H9 (cell line): ENCODE measurements at regions not wholly inside any gene's neighbourhood (a gene's known extent, or its start where the extent isn't known, plus 50 kb on each side); places are given as distances from the start of the nearest gene placed in this dataset. TPM values are rescaled to one million over a fixed set of nuclear protein-coding genes. Genes with fewer than 3 reads are reported as not detected.

Experiments used
- DNase-seq: peaks from one replicate; pipeline ENCODE4 v3.0.0-alpha.2; 2017
- H2AFZ ChIP-seq: one replicate; pipeline ENCODE4 v1.6.1; 2013; ENCODE audit warnings: mild to moderate bottlenecking, low read length, control low read depth, moderate library complexity
- H2AK5ac ChIP-seq: 2 replicates; pipeline ENCODE4 v1.6.1; 2013; ENCODE audit warnings: low read length, control low read depth, mixed read lengths; ENCODE audit not compliant: insufficient read length
- H2BK120ac ChIP-seq: one replicate; pipeline ENCODE4 v1.6.1; 2013; ENCODE audit warnings: low read depth, mild to moderate bottlenecking, low read length, control low read depth, inconsistent platforms; ENCODE audit not compliant: poor library complexity, severe bottlenecking
- H2BK12ac ChIP-seq: 2 replicates; pipeline ENCODE4 v1.6.1; 2013; ENCODE audit warnings: low read length, control low read depth, mixed read lengths, low read depth; ENCODE audit not compliant: insufficient read length
- H2BK15ac ChIP-seq: 2 replicates; pipeline ENCODE4 v1.6.1; 2013; ENCODE audit warnings: low read depth, low read length, control low read depth
- H2BK20ac ChIP-seq: one replicate; pipeline ENCODE4 v1.6.1; 2013; ENCODE audit warnings: low read depth, mild to moderate bottlenecking, low read length, control low read depth, inconsistent platforms; ENCODE audit not compliant: poor library complexity, severe bottlenecking
- H2BK5ac ChIP-seq: 2 replicates; pipeline ENCODE4 v1.6.1; 2013; ENCODE audit warnings: low read length, control low read depth, mixed read lengths; ENCODE audit not compliant: insufficient read length
- H3K14ac ChIP-seq: 2 replicates; pipeline ENCODE4 v1.6.1; 2013; ENCODE audit warnings: low read length, control low read depth; ENCODE audit not compliant: insufficient read depth
- H3K18ac ChIP-seq: 2 replicates; pipeline ENCODE4 v1.6.1; 2013; ENCODE audit warnings: low read depth, mild to moderate bottlenecking, mixed read lengths, low read length, control low read depth; ENCODE audit not compliant: insufficient read length
- H3K23ac ChIP-seq: 2 replicates; pipeline ENCODE4 v1.6.1; 2013; ENCODE audit warnings: low read length, control low read depth, mixed read lengths, low read depth; ENCODE audit not compliant: insufficient read length
- H3K23me2 ChIP-seq: 2 replicates; pipeline ENCODE4 v1.6.1; 2013; ENCODE audit warnings: low read depth, mild to moderate bottlenecking, mixed read lengths, low read length, control low read depth; ENCODE audit not compliant: insufficient read length, poor library complexity, severe bottlenecking
- H3K27ac ChIP-seq: 2 replicates; pipeline ENCODE4 v1.5.1; 2013; ENCODE audit warnings: low read length, control low read depth, mixed read lengths, low read depth; ENCODE audit not compliant: insufficient read length
- H3K27me3 ChIP-seq: 2 replicates; pipeline ENCODE4 v1.6.1; 2013; ENCODE audit warnings: low read length, control low read depth, inconsistent platforms; ENCODE audit not compliant: insufficient read depth
- H3K4ac ChIP-seq: 2 replicates; pipeline ENCODE4 v1.6.1; 2013; ENCODE audit warnings: low read depth, mild to moderate bottlenecking, control low read depth, inconsistent platforms, low read length, moderate library complexity
- H3K4me1 ChIP-seq: 2 replicates; pipeline ENCODE4 v1.6.1; 2013; ENCODE audit warnings: low read length, control low read depth, inconsistent platforms; ENCODE audit not compliant: insufficient read depth
- H3K4me2 ChIP-seq: 2 replicates; pipeline ENCODE4 v1.6.1; 2013; ENCODE audit warnings: low read length, control low read depth, mixed read lengths; ENCODE audit not compliant: insufficient read length, insufficient read depth
- H3K56ac ChIP-seq: 2 replicates; pipeline ENCODE4 v1.6.1; 2013; ENCODE audit warnings: low read depth, mild to moderate bottlenecking, mixed read lengths, low read length, control low read depth; ENCODE audit not compliant: insufficient read length
- H3K79me1 ChIP-seq: 2 replicates; pipeline ENCODE4 v1.6.1; 2013; ENCODE audit warnings: low read depth, mild to moderate bottlenecking, moderate library complexity, low read length, control low read depth, inconsistent platforms; ENCODE audit not compliant: insufficient read depth, poor library complexity, severe bottlenecking
- H3K79me2 ChIP-seq: 2 replicates; pipeline ENCODE4 v1.6.1; 2013; ENCODE audit warnings: low read length, control low read depth, inconsistent platforms; ENCODE audit not compliant: insufficient read depth
- H3K9ac ChIP-seq: 2 replicates; pipeline ENCODE4 v1.6.1; 2013; ENCODE audit warnings: low read length, control low read depth, mixed read lengths; ENCODE audit not compliant: insufficient read length; ENCODE audit errors: extremely low read depth
- H3K9me3 ChIP-seq: one replicate; pipeline ENCODE4 v1.6.1; 2013; ENCODE audit warnings: low read depth, low read length, inconsistent platforms; ENCODE audit not compliant: control insufficient read depth
- H3T11ph ChIP-seq: one replicate; pipeline ENCODE4 v1.6.1; 2013; ENCODE audit warnings: mild to moderate bottlenecking, low read length, control low read depth, inconsistent platforms
- H4K20me1 ChIP-seq: one replicate; pipeline ENCODE4 v1.6.1; 2013; ENCODE audit not compliant: control insufficient read depth, insufficient read length, insufficient read depth
- H4K5ac ChIP-seq: 2 replicates; pipeline ENCODE4 v1.6.1; 2013; ENCODE audit warnings: low read depth, mild to moderate bottlenecking, mixed read lengths, low read length, control low read depth; ENCODE audit not compliant: insufficient read length
- H4K8ac ChIP-seq: replicated peaks from 2 replicates; pipeline ENCODE4 v1.6.1; 2013; ENCODE audit warnings: low read length, control low read depth, mixed read lengths, low read depth; ENCODE audit not compliant: insufficient read length
- H4K91ac ChIP-seq: 2 replicates; pipeline ENCODE4 v1.6.1; 2013; ENCODE audit warnings: low read depth, mild to moderate bottlenecking, moderate library complexity, mixed read lengths, low read length, control low read depth; ENCODE audit not compliant: insufficient read length
- H3K27ac Mint-ChIP-seq, 3 experiments: 2 replicates in 2 of 3; 3 replicates in 1 of 3; pipeline ENCODE4 v1.8.0; 2020 to 2021; ENCODE audit warnings: mixed read lengths in 3 of 3, mild to moderate bottlenecking in 1 of 3, moderate library complexity in 1 of 3
- H3K27me3 Mint-ChIP-seq: 2 replicates; pipeline ENCODE4 v1.8.0; 2021; ENCODE audit warnings: low read depth, mild to moderate bottlenecking, moderate library complexity, mixed read lengths
- H3K36me3 Mint-ChIP-seq, 3 experiments: 2 replicates in 2 of 3; 3 replicates in 1 of 3; pipeline ENCODE4 v1.8.0; 2020 to 2021; ENCODE audit warnings: low read depth in 3 of 3, mixed read lengths in 3 of 3; ENCODE audit not compliant: insufficient read depth in 1 of 3
- H3K4me1 Mint-ChIP-seq, 2 experiments: 2 replicates each; pipeline ENCODE4 v1.8.0; 2020; ENCODE audit warnings: mixed read lengths in 2 of 2
- H3K4me3 Mint-ChIP-seq, 2 experiments: 2 replicates in 1 of 2; 3 replicates in 1 of 2; pipeline ENCODE4 v1.8.0; 2020 to 2021; ENCODE audit warnings: mild to moderate bottlenecking in 2 of 2, mixed read lengths in 2 of 2, moderate library complexity in 1 of 2
- H3K9me3 Mint-ChIP-seq, 2 experiments: 2 replicates in 1 of 2; 3 replicates in 1 of 2; pipeline ENCODE4 v1.8.0; 2020; ENCODE audit warnings: mild to moderate bottlenecking in 2 of 2, mixed read lengths in 2 of 2, moderate library complexity in 1 of 2
- CTCF ChIP-seq: fragments of 200-600 bp; sonication (generic); conservative IDR thresholded peaks from 3 replicates; pipeline ENCODE4 v1.8.0; 2021; ENCODE audit warnings: antibody characterized with exemption, mild to moderate bottlenecking
- WGBS: extraction: QIAGEN DNeasy Blood & Tissue Kit; methylation state at CpG from one replicate; pipeline ENCODE4 v1.1.7; 2013; ENCODE audit warnings: missing lambda C conversion rate, low lambda C conversion rate, mixed read lengths; ENCODE audit not compliant: insufficient read length; ENCODE audit errors: extremely low coverage; 5-methylcytosine and 5-hydroxymethylcytosine counted together
- microRNA-seq: library from miRNA; unstranded; fragments of <30 nt; microRNA quantifications from one replicate; pipeline ENCODE4, GENCODE V29; 2020; ENCODE audit warnings: borderline microRNAs expressed

- H2BK15ac ChIP-seq = no peak overlapping the region
- Mint-ChIP-seq H3K4me3 (no peak overlapping the region), H3K27ac (no peak overlapping the region), H3K36me3 (peaks cover 0 to 11% (median 6%) of the 10 kb centered on the region in 3 experiments; a peak in 4 of 7 replicates), H3K4me1 (peaks cover 9 to 13% of the 10 kb centered on the region in 2 experiments), H3K27me3 (peaks cover 3% of the 10 kb centered on the region), H3K9me3 (peaks cover 10 to 16% of the 10 kb centered on the region in 2 experiments; a peak in 4 of 5 replicates)
- WGBS = no CpG with 5 or more reads among the region's 1 CpG
- H2BK5ac ChIP-seq = no peak overlapping the region
- no peaks in the 10 kb centered on the region for H3K79me2 ChIP-seq
- no peaks in the 10 kb centered on the region for H4K20me1 ChIP-seq
- H3K27ac ChIP-seq = no peak overlapping the region
- H3K4me2 ChIP-seq = no peak overlapping the region
- no peaks in the 10 kb centered on the region for H3K9me3 ChIP-seq
- H3K56ac ChIP-seq = no peak overlapping the region
- DNase-seq = no peak
- H2BK120ac ChIP-seq = no peak overlapping the region
- H3T11ph ChIP-seq = no peak overlapping the region
- no peak overlapping the region for H4K5ac ChIP-seq
- no peak overlapping the region for H3K18ac ChIP-seq
- TF ChIP-seq CTCF = no peak
- no peak overlapping the region for H2BK20ac ChIP-seq
- no peaks in the 10 kb centered on the region for H3K23me2 ChIP-seq
- H3K79me1 ChIP-seq = no peaks in the 10 kb centered on the region
- H2AFZ ChIP-seq = no peak overlapping the region
- H3K4me1 ChIP-seq = peaks cover 9% of the 10 kb centered on the region; the same call in 1 of the 2 replicates
- no peak overlapping the region for H2BK12ac ChIP-seq
- no peak overlapping the region for H4K91ac ChIP-seq
- H3K23ac ChIP-seq = no peak overlapping the region
- no peak overlapping the region for H3K4ac ChIP-seq
- no peak overlapping the region for H4K8ac ChIP-seq
- no peak overlapping the region for H2AK5ac ChIP-seq
- no peak overlapping the region for H3K14ac ChIP-seq
- H3K9ac ChIP-seq = no peak overlapping the region
- no peaks in the 10 kb centered on the region for H3K27me3 ChIP-seq
Measured at GRCh38 chr9:94207781-94208180, 51.3 kb upstream of the ZNF169 start.

Small RNAs in the stretch of these regions (microRNA-seq; reads per million reads assigned to microRNA genes)
- 2.2 reads per million, percentile 22 among the genes with 10 or more reads in this experiment for gene MIRLET7A1
- gene MIRLET7D = 1.7 reads per million, percentile 16 among the genes with 10 or more reads in this experiment
- gene MIRLET7F1 = not detected
